Stimulated activated CD4-positive, alpha-beta T cell treated with anti-CD3 and anti-CD28 coated beads, TNF-alpha, amount 100 ng/mL, for 4 hours (primary cell): ENCODE measurements at regions not wholly inside any gene's neighbourhood (a gene's known extent, or its start where the extent isn't known, plus 50 kb on each side); places are given as distances from the start of the nearest gene placed in this dataset.

Source experiments
- DNase-seq, 3 experiments: peaks; one replicate each; pipeline ENCODE4 v3.0.0-alpha.2; 2020; ENCODE audit warnings: low read depth in 3 of 3

DNA sequence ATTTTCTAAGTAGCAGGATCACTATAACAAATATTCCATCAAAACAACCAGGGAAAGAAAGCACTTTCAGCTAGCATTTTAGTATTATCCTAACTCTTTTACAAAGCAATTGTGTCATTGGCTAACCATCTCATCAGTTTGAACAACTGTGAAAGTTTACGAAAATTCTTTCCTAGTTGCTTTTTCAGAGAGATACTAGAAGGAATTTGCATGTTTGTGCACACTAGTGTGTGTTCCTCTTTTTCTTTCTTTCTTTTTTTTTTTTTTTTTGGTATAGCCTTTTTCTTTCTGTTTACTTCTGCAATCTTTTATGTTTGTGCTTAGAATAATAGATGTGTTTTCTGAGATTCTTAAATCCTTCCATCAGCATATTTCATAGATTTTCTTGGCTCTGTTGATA lies 124.7 kb upstream of the SEMA6A start:
- DNase-seq: no peak

DNA sequence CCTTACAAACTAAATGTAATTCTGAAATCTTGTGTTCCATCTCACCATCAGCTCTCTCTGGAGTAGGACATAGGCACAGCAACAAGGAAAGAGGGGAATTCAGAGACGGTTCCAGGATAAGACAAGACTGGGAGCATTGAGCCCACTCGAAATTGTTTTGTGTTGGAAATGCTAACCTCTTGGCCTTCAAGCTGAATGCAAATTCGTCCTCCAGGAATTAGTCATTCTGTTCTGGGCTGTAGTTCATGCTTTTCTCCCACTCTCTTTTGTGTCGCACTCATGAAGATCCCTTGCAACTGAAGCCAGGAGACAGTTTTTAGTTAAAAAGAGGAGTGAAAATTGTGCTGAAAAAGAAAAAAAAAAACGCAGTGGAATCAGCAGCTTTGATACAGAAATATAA lies 121.7 kb upstream of the SEMA6A start:
- no peak for DNase-seq

DNA sequence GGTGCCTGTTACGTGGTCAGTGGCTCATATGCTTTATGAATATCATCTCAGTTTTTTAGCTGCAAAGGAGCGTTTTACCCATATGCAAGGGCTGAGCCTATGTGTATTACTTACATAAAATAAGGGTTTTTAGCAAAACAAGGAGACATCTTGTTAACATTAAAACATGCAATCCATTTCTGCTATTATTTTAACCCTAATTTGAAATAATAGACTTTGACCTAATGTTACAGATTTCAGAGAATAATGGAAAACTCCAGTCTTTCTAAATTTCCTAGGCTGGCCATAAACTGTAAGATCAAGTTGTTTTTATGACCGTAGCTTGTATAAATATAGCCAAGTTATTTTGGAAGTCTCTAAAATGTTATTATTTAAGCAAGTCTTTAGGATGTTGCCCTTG lies 121.1 kb upstream of the SEMA6A start:
- DNase-seq: no peak

DNA sequence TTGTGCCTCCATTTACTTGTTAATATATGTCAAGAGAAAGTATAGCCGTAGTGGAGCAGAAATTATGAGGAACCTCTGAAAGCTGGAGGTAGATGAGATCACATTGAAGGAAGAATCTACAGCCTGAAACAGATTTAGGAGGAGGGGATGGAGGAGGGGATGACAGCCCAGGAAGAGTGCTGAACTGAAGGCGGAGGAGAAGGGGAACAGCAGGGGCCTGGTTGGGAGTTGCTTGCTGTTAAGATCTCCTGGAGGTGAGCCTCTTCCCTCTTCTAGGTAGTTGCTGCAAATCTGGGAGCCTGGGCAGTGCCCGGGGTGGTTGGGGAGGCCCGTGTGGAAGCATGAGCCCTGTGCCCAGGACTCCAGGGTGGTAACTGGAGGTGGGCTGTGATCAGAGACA lies 111.8 kb upstream of the SEMA6A start:
- no peak for DNase-seq

DNA sequence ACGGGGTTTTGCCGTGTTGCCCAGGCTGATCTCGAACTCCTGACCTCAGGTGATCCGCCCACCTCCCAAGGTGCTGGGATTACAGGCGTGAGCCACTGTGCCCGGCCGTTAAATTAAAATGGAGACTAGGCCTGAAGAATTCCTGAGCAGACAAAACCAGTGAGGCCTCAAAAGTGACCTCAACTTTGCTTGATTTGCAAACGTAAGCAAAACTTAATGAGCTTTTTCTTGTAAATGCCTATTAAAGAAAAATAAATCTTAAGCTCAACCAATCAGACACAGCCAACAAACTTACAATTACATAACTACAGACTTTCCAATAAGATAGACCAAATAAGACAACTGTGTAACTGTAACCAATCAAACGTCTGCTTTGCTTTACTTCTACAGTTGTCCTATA lies 111.3 kb upstream of the SEMA6A start:
- no peak for DNase-seq

DNA sequence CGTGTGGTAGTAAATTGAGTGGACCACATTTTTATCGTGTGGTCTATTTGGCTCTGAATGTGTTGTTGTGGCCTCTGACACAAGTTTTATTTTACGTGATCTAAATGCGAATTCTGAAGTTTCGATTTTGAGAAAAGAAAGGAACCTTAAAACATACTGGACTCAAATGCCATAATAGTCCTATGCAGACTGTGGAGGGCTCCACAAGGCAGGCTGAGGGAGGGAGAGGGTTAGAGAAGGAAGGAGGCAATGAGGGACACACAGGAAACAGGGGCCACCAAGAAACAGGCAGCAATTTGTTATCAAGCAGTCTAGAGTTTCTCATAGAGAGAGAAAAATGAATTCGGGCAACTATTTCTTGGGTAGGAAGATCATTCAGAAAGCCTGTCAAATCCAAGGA lies 110.4 kb upstream of the SEMA6A start:
- DNase-seq: no peak

DNA sequence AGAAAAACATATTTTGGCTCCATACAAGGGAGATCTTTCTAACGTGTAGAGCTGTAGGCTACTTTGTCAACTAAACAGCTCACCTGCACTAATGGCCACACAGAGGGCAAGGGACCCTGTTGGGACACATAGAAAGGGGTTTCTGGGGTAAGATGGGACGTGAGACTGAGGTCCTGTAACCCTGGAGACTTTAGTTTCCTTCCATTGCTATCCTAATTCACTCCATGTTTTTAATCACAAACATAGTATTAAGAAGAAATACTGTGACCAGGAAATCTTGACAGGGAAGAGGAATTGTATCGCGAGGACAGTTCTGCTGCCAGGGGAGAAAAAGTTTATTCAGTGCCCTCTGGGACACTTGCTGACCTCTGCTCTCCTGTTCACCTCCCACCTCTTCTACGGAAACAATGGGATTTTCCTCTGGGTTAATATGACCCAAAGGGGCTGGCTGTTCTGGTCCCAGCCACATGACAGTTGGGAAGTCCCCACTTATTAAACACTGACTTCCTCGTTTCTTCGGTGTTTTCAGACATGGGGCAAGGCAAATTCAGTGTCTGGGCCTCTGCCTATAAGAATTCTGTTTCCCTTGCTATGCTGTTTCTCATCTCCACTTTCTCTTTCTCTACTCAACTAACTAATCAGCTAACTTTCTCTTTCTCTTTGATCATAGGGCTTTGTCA lies 106.9 kb upstream of the SEMA6A start:
- no peak for DNase-seq

DNA sequence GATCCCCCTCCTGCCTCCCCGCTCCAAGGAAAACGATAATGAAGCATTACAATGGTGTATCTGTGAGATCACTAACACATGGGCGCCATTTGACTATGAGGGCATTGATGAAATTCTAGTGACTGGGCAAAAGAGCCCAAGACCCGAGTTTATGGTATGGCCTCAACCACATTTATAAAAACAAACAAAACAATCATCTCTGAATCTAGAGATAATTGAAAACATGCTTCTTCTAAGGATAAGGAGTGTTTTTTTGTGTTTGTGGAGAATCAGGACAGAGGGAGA lies 100.9 kb upstream of the SEMA6A start:
- no peak for DNase-seq

DNA sequence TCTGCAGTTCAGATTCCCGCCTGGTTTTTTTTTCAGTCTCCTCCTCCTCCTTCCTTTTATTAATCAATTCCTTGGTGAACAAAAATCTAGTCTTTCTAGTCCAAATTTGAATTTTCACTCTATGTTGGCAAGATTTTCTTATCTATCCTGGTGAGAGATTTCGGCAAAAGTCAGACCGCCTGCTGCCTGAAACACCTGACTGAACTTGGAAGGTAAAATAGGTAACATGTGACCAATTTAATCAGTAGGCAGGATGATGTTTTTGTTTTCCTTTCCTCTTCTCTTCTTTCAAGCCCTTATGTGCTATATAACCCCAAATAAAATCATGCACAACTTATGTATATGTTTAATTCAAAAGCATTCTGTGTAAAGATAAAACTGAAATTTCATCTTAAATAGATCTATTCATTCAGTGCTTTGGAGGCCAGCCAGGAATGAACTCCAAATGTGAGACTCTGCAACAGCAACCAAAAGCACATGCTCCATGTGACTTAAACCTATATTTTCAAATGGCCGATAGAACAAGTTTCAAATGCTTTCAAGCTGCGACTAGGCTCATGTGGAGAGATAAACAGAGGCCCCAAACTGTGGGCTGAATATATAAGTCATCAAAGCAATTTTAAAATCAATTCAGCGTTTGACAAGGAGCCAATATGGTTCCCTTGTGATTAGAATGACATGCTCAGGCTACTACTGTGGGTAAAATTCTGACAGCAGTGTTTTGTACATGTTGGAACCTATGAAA lies 100.4 kb upstream of the SEMA6A start:
- no peak for DNase-seq

DNA sequence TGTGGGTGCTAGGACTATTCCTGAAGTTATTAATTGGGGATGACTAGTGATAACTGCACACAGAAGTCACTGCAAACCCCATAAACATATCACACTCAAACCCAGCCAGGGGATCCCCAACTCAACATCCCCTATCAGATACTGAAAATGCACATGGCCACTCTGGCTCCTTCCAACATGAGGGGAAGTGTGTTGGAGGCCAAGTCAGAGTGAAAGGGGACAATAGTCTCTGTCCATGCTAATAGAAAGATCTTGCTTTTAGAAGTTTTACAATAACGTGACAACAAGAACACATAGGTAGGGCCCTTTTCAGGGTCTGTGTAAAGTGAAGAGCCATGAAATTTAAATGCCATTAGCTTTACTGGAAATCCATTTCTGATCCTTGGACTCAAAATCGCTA lies 98.8 kb upstream of the SEMA6A start:
- DNase-seq: no peak

DNA sequence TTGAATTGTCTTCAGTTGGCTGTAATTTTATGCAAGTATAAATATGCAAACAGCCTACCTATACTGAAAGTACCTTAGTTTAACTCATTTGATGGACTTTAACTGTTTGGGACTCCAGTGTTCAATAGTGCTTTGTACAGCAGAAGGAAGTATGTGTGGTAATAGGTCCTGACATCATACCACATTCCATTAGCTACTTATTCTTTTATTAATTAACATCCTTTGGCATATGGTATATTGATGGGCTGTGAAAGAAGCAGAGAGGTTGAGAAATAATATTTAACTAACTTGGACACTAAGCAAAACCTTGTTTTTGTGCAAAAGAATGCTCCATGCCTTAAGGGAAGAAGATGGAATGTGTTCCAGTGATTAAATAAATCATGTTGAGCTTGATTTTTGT lies 97.6 kb upstream of the SEMA6A start:
- no peak for DNase-seq

DNA sequence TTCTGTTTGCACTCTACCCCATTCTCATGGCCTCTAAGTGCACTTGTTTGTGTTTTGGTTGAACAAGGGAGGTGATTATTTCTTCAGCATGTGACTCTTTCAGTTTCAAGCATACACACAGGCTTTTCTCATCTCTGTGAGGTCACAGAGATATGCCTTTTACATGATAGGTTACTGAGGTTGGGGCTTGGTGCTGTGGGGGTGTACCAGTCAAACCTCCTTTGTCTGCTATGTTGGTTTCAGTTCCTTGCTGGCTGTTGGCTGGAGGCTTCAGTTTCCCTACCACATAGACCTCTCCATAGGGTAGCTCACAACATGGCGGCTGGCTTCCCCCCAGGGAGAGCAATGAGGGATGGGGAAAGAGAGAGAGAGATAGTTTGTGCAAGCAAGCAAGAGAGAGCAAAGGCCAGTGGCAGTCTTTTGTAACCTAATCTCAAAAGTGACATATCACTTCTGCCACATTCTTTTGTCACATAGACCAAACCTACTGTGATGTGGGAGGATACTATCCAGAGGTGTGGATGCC lies 96.7 kb upstream of the SEMA6A start:
- no peak for DNase-seq

DNA sequence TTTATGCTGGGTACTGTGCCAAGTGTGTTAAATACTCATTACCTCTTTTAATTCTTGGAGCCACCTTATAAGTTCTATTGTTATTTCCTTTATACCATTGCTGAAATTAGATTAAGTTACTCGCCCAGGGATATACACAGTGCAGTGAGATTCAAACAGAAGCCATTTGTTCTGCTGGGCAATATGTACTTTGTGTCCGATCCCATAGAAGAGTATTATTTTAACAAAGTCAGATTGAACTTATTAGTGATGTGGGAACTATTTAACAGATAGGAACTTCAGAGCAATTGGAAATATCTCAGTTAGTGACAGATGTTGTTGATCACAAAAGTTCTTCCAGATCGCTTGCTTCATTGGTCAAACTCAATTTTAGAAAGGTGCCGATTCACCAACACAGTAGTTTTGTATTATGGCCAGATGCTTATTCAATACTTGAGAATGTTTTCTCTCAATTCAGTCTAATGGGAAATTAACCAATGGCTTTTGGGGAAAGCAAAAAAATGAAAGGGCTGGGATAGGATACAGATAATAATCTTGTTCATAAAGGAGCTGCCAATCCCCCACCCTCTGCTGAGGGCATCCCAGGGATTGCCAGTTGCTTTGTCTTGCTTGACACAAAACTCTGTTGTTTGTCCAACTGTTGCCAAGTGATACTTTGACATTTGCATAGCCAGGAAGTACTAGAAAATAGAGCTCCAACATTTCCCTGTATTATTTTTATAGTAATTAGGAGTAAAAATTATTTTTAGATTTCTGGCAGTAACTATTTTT lies 94.8 kb upstream of the SEMA6A start:
- DNase-seq: no peak

DNA sequence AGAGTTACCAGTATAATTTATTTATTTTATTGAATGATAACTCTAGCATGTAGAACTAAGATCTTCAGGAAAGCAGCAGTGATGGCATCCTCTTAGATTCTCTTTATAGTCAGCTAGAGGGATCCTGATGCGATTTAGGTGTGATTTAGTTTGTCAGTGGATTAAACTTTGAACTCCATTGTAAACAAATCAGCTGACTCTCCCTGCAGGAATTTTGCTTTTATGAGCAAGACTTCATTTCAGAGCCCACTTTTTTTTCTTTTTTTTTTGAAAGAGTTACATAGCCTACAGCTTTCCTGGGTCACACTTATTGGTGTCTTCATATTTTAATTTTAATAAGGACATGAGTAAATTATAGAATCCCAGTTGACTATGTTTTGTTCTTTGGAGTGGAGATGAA lies 93.8 kb upstream of the SEMA6A start:
- no peak for DNase-seq

DNA sequence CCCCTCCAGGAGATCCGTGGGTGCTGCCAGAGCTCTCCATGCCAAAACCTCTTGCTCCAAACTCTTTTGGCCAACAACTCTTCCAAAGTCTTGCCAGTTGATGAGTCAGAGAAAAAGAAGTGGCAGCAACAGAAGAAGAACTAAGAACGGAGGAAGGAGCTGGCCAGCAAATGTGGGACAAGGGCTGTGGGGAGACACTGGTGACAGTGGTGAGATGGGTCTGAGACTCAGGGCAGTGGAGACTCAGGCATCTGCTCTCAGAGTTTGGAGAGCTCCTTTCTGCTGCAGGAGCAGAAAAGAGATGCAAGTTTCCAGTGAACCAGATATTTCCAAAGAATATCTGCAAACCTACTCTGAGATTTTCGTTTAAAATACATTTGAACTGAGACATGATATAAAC lies 92.3 kb upstream of the SEMA6A start:
- DNase-seq: no peak

DNA sequence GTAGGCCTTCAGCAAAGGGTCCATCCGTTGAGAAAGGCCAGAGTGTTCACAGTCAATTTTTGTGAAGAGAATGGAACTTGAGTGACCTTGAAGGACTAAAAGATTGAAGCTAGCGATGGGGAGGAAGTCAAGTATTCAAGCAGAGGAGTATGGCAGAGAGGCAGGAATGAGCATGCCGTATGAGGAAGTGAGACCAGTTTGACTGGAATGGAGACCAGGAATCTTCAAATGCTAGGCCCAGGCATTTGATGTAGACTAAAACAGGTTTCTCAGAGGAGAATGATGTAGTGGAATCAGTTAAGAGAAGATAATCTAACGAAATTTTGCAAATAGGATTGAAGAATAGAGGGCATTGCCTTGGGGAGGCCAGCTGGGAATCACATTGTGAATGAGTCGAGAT lies 90.4 kb upstream of the SEMA6A start:
- DNase-seq: no peak

DNA sequence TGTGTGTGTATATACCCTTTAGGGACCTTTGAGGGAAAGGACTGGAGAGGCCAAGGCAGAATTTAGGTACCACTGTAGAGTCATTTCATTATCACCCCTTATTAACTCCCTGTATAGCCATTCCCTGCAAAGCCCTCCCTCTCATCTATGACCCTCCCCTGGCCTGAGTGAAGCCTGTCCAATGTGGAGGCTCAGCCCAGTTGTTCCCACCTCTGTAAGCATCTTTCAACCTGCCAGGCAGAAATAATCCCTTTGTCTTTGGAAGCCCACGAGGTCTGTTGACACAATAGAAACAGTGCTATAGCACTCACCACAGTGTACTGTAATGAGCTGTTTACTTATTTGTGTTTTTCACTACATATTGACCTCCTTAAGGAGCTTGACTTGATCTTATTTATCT lies 88.5 kb upstream of the SEMA6A start:
- DNase-seq: no peak

DNA sequence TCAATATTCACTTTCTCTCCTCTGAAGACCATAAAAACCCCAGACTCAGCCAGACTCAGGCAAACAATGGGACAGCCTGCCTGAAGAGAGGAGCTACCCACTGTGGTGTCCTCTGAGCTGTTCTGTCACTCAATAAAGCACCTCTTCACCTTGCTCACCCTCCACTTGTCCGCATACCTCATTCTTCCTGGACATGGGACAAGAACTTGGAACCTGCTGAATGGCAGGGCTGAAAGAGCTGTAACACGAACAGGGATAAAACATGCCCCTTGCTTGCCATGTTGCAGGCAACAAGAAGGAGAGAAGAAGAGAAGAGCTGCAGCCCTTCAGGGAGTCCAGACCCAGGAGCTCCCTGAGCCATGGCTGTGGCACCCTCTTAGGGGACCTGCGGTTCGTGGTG lies 86.8 kb upstream of the SEMA6A start:
- DNase-seq: no peak

DNA sequence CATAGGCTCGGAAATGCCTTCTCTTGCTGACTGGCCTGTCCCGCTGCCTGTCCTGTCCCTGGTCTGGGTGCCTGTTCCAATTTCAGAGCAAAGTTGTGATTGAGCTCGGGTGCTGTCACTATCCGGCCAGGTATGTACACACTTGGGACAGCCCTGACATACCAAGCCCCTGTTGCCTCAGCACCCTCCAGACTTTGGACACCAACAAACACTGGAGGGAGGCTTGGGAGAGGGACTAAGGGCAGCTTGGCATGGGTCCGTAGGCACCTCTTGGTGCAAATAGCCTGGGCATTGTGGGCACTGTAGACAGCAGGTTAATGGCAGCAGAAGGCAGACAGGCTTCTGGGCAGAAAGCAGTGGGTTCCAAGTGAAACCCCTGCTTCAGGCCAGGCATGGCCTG lies 86.3 kb upstream of the SEMA6A start:
- DNase-seq: no peak

DNA sequence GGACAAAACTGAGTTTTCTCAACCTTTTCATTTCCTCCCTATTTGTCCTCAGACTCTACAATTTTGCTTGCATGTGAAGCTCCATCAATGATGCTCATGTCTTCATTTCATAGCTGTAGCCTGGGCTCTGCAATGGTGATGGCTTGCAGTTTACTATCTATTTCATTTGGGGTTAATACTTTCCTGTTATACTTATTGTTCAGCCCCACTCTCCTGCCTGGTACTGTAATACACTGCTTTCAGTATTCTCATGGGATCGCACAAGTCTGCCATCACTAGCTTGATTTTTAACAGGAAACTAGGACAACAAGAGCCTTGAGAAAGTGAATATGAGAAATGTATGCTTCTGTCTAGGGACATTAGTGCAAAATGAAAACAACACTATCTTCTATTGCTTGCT lies 84.2 kb upstream of the SEMA6A start:
- DNase-seq: no peak

DNA sequence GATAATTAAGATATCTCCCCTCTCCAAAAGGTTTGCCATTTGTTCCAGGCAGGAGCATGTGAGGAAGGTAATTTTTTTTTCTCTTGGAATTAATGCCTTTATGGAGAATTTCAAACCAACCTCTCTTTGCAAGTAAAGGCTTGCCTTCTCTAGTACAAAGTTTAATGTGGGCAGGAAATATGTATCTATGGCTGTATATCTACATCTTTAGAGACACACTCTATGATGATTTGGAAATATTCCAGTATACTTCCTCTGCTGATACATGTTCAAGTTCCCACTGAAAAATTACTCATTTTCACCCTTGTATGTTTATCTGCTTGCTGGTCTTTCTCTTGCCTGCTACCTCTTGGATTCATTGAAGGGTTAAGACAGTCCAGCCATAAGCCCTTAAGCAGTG lies 83.5 kb upstream of the SEMA6A start:
- DNase-seq: no peak

DNA sequence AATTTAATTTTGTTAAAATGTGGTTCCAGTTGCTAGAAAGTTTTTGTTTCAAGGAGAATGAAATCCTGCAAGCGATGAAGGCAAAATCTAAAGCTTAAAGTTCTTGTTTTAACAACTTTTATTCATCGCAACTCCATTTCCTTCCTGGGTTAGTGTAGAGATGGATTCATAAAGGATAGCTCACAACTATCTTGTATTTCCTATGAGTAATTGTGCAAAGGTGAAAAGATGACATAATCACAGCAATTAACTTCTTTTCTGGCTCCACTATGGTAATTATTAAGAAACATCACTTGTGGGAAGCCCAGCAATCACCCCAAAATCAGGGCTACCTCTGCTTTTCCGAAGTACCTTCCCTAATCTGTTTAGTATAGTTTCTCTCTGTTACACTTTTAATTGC lies 80.8 kb upstream of the SEMA6A start:
- no peak for DNase-seq

DNA sequence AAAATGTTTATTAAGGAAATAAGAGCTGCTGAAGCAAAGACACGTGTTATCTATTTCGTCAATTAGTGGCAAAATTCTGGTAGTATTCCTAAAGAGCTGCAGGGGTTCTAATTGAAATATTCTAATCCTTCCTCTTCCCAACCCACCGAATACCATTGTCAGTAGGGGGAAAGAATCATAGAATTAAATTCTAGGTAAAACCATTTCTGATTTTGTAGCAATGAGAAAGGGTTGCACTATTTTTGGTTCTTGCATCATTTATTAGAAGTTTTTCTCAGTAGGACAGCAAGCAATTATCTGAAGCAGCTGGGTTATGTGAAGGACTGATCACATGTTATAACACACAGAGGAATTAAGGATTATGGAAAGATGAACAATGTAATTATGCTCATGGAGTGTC lies 80.3 kb upstream of the SEMA6A start:
- no peak for DNase-seq
